ENCODE measurements at regions not wholly inside any gene's neighbourhood (a gene's known extent, or its start where the extent isn't known, plus 50 kb on each side); places are given as distances from the start of the nearest gene placed in this dataset.

DNA sequence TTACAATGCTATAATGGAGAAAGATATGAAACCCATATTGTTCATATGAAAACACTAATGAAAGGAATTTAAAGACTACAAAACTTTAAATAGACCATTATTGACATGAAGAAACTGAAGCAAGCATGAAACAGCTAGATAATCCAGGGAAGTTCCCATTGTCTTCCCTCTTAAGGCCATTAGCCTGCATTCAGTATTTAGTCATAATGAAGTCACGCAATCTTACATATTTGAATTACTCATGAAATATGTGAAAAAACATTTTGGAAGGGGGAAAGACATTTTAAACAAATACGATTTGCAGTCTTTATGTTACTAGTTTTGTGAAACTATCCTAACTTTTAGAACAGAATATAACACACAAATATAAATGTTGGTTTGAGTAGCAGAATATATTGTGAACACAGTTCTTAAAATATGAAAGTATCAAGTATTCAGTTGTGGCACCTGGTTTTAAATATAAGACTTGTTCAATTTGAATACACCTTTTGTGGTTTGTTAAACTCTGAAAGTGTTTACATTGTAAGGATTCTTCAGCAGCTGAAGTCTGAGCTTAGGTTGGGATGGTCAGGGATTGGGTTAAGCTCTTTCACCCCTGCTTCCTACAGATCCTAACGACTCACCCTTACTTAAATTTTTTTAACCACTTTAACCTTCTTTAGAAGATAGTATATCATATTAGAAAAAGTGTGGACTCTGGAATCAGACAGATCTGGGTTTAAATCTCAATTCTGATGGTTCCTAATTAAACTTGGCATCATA is 500.3 kb upstream of the TENM4 start:
- H3K36me3 ChIP-seq (ENCODE audit: control insufficient read depth, low read depth, low read length), result no peaks in the 10 kb centered on the region
- H3K9me3 ChIP-seq (ENCODE audit: control insufficient read depth, low read depth, low read length), result no peaks in the 10 kb centered on the region
- H3K27ac ChIP-seq (ENCODE audit: low read length), result no peak overlapping the region
- no peaks in the 10 kb centered on the region for H3K27me3 ChIP-seq (ENCODE audit: control insufficient read depth, insufficient read depth, low read length)
- H3K9ac ChIP-seq (ENCODE audit: low read length), result no peak overlapping the region
- H3K4me1 ChIP-seq (ENCODE audit: control insufficient read depth, low read depth, low read length), result peaks cover 5% of the 10 kb centered on the region
- no peak overlapping the region for H3K4me3 ChIP-seq (ENCODE audit: low read length)

DNA sequence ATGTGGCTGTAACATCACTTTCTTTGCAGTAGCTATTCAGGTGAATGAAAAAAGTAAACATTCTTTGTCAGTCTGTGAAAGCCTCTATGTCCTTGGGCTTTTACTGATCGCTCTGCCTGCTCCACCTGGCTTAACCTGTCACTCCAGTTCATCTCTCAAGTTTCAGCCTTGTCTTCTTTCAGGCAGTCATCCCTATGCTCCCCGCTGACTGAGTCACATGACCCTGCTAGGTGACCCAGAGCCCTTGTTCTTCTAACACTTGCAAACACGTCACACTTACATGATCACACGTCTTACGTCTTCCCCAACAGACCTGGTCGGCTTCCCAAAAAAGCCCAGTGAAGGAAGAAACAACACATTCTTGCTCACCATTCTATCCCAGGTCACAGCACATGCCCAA is 499.3 kb upstream of the TENM4 start:
- Histone ChIP-seq H3K4me3 (ENCODE audit: low read length) (no peak overlapping the region), H3K27me3 (ENCODE audit: control insufficient read depth, insufficient read depth, low read length) (no peaks in the 10 kb centered on the region), H3K9me3 (ENCODE audit: control insufficient read depth, low read depth, low read length) (no peaks in the 10 kb centered on the region), H3K4me1 (ENCODE audit: control insufficient read depth, low read depth, low read length) (peaks cover 5% of the 10 kb centered on the region), H3K36me3 (ENCODE audit: control insufficient read depth, low read depth, low read length) (no peaks in the 10 kb centered on the region), H3K9ac (ENCODE audit: low read length) (no peak overlapping the region), H3K27ac (ENCODE audit: low read length) (no peak overlapping the region)

DNA sequence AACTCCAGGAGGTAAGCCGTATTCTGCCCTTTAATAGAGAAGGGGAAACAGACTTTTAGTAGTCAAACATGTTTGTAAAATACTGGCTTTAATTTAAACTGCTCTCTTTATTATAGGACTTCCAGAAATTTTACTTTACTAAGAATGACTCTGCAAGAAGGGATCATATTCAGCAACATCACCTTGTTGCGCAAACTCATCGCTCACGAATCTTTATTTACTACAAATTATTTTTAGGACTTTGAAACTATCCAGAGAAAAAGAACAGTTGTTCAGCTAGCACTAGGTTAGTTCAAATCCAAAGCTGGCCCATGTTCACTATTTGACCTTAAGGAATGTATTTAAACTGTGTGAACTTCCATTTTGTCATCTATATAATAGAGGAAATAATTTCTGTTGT is 498.3 kb upstream of the TENM4 start:
- Histone ChIP-seq H3K27me3 (ENCODE audit: control insufficient read depth, insufficient read depth, low read length) (no peaks in the 10 kb centered on the region), H3K9me3 (ENCODE audit: control insufficient read depth, low read depth, low read length) (no peaks in the 10 kb centered on the region), H3K4me1 (ENCODE audit: control insufficient read depth, low read depth, low read length) (peaks cover 5% of the 10 kb centered on the region), H3K9ac (ENCODE audit: low read length) (no peak overlapping the region), H3K36me3 (ENCODE audit: control insufficient read depth, low read depth, low read length) (no peaks in the 10 kb centered on the region), H3K4me3 (ENCODE audit: low read length) (no peak overlapping the region), H3K27ac (ENCODE audit: low read length) (no peak overlapping the region)

DNA sequence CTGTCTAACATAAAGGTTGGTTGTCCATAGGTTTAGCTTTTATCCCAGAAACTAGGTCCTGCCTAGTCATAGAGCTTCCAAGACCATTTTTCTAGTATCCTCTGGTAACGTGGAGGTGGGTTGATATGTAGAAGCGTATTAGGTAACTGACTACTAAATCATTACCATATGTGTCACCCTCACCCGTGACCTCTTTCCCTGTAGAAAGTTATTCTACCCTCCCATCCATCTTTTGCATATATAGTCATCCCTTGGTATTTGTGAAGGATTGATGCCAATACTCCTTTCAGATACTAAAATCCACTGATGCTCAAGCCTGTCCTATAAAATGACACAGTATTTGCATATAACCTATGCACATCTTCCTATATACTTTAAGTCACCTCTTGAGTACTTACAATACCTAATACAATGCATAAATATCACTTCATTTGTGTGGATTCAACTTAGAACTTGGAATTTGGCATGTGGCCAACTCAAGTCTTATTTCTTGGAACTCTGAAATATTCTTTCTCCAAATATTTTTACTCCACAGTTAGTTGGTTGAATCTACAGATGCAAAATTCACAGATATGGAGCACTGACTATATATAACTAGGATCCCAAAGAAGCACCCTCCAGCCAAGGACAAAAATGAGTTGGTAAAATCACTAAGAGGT is 497.0 kb upstream of the TENM4 start:
- Histone ChIP-seq H3K9me3 (ENCODE audit: control insufficient read depth, low read depth, low read length) (no peaks in the 10 kb centered on the region), H3K4me1 (ENCODE audit: control insufficient read depth, low read depth, low read length) (peaks cover 5% of the 10 kb centered on the region), H3K4me3 (ENCODE audit: low read length) (no peak overlapping the region), H3K36me3 (ENCODE audit: control insufficient read depth, low read depth, low read length) (no peaks in the 10 kb centered on the region), H3K27me3 (ENCODE audit: control insufficient read depth, insufficient read depth, low read length) (no peaks in the 10 kb centered on the region), H3K27ac (ENCODE audit: low read length) (no peak overlapping the region), H3K9ac (ENCODE audit: low read length) (no peak overlapping the region)

DNA sequence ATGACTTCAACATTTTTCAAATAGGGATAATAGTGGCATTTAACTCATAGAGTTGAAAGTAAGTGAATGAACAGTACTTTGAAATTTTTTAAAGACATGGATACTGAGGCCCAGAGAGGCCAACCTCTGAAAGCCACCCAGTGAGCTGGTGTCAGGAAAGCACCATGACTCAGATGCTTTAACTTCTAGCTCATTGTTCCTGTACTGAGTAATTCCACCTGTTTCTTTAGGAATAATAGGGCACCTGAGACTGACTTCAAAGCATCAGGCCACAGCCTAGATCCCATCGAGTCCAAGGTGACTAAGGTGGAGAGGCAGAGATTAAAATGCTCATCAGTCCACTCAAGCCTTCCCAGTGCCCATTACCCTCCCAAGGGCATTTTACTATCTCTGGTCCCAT is 491.8 kb upstream of the TENM4 start:
- Histone ChIP-seq H3K9ac (ENCODE audit: low read length) (no peak overlapping the region), H3K4me3 (ENCODE audit: low read length) (no peak overlapping the region), H3K36me3 (ENCODE audit: control insufficient read depth, low read depth, low read length) (no peaks in the 10 kb centered on the region), H3K4me1 (ENCODE audit: control insufficient read depth, low read depth, low read length) (no peaks in the 10 kb centered on the region), H3K9me3 (ENCODE audit: control insufficient read depth, low read depth, low read length) (no peaks in the 10 kb centered on the region), H3K27ac (ENCODE audit: low read length) (no peak overlapping the region), H3K27me3 (ENCODE audit: control insufficient read depth, insufficient read depth, low read length) (no peaks in the 10 kb centered on the region)

DNA sequence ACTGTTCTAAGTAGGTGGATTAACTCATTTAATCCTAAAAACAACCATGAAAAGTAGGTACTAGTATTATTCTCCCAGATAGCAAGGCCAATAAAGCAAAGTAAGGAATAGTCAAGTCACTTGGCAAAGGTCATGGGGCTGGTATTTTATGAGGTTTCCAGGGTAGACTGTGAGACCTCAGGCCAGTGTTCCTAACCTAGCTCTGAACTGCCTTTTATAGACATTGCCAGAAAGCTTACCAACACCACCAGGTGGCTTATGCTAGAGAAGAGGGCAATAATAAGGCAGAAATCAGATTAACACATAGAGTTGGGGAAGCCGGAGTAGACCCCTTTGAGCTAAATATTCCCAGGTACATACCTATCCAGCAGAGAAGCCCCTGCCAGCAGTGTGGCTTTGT is 490.9 kb upstream of the TENM4 start:
- no peak overlapping the region for H3K4me3 ChIP-seq (ENCODE audit: low read length)
- no peak overlapping the region for H3K9ac ChIP-seq (ENCODE audit: low read length)
- H3K4me1 ChIP-seq (ENCODE audit: control insufficient read depth, low read depth, low read length), result no peaks in the 10 kb centered on the region
- no peak overlapping the region for H3K27ac ChIP-seq (ENCODE audit: low read length)
- no peaks in the 10 kb centered on the region for H3K9me3 ChIP-seq (ENCODE audit: control insufficient read depth, low read depth, low read length)
- no peaks in the 10 kb centered on the region for H3K36me3 ChIP-seq (ENCODE audit: control insufficient read depth, low read depth, low read length)
- H3K27me3 ChIP-seq (ENCODE audit: control insufficient read depth, insufficient read depth, low read length), result no peaks in the 10 kb centered on the region

DNA sequence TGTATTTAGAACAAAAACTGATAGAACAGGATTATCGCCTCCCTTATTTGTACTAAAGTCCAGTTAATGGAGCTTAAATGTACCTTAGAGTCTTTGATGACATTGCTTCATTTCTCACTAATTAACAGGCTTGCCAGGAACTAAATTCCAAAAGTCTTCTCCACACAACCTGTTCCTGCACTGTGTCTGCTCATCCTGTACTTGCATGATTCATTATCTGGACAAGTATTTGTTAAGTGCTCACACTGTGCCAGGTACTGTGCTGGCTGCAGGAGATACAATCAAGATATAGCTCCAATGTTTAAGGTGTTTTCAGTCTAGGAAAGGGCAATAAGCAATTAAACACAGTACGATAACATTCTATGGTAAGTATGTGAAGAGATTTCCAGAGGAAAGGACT is 485.9 kb upstream of the TENM4 start:
- Histone ChIP-seq H3K4me3 (ENCODE audit: low read length) (no peak overlapping the region), H3K36me3 (ENCODE audit: control insufficient read depth, low read depth, low read length) (no peaks in the 10 kb centered on the region), H3K9ac (ENCODE audit: low read length) (no peak overlapping the region), H3K9me3 (ENCODE audit: control insufficient read depth, low read depth, low read length) (no peaks in the 10 kb centered on the region), H3K4me1 (ENCODE audit: control insufficient read depth, low read depth, low read length) (no peaks in the 10 kb centered on the region), H3K27ac (ENCODE audit: low read length) (no peak overlapping the region), H3K27me3 (ENCODE audit: control insufficient read depth, insufficient read depth, low read length) (no peaks in the 10 kb centered on the region)

DNA sequence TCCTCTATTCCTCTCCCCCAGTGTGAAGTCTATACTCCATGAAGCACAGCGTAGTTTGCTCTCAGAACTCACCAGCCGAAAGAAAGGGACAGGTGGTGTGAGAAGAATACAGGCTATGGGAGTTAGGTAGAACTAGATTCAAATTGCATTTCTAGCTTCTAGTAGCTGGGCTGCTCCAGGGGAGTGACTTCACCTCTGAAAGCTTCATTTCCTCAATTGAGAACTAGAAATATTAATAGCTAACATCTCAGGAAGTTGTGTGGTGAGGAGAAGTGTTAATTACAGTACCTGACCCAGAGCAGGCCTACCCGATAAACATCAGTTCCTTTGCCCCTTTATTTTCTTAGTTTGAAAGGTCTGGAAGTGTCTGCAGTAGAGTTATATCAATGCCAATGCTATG is 484.7 kb upstream of the TENM4 start:
- Histone ChIP-seq H3K4me1 (ENCODE audit: control insufficient read depth, low read depth, low read length) (no peaks in the 10 kb centered on the region), H3K27me3 (ENCODE audit: control insufficient read depth, insufficient read depth, low read length) (no peaks in the 10 kb centered on the region), H3K4me3 (ENCODE audit: low read length) (no peak overlapping the region), H3K9ac (ENCODE audit: low read length) (no peak overlapping the region), H3K9me3 (ENCODE audit: control insufficient read depth, low read depth, low read length) (no peaks in the 10 kb centered on the region), H3K36me3 (ENCODE audit: control insufficient read depth, low read depth, low read length) (no peaks in the 10 kb centered on the region), H3K27ac (ENCODE audit: low read length) (no peak overlapping the region)

DNA sequence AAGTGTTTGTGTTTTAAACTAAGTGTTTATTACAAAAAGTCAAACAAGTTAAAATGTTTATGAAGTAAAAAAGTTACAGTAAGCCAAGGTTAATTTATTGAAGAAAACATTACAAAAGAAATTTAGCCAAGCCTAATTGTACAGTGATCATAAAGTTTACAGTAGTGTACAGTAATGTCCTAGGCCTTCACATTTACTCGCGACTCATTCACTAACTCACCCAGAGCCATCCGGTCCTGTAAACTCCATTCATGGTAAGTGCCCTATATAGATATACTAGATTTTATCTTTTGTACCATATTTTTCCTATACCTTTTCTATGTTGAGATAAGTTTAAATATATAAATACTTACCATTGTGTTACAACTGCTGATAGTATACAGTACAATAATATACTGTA is 481.8 kb upstream of the TENM4 start:
- Histone ChIP-seq H3K27ac (ENCODE audit: low read length) (no peak overlapping the region), H3K9ac (ENCODE audit: low read length) (no peak overlapping the region), H3K27me3 (ENCODE audit: control insufficient read depth, insufficient read depth, low read length) (no peaks in the 10 kb centered on the region), H3K4me1 (ENCODE audit: control insufficient read depth, low read depth, low read length) (no peaks in the 10 kb centered on the region), H3K4me3 (ENCODE audit: low read length) (no peak overlapping the region), H3K9me3 (ENCODE audit: control insufficient read depth, low read depth, low read length) (no peaks in the 10 kb centered on the region), H3K36me3 (ENCODE audit: control insufficient read depth, low read depth, low read length) (no peaks in the 10 kb centered on the region)

DNA sequence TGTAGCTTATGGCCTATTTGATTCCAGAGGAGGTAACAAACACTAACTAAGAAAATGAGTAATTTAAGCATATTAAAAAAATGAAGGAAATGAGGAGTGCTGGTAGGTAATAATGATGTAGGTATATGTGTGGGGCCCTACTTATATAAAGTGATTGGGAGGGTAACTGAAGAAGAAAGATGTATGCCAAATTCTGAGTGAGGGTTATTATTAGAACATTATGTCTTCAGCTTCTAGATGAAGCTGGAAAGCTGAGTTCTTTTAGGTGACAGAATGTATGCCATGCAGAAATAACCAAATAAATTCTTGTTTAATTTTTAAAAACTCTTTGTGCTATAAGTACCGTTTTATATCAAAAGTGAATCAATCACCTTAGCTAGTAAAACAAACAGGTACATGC is 479.6 kb upstream of the TENM4 start:
- Histone ChIP-seq H3K4me1 (ENCODE audit: control insufficient read depth, low read depth, low read length) (no peaks in the 10 kb centered on the region), H3K9me3 (ENCODE audit: control insufficient read depth, low read depth, low read length) (no peaks in the 10 kb centered on the region), H3K9ac (ENCODE audit: low read length) (no peak overlapping the region), H3K27me3 (ENCODE audit: control insufficient read depth, insufficient read depth, low read length) (no peaks in the 10 kb centered on the region), H3K36me3 (ENCODE audit: control insufficient read depth, low read depth, low read length) (no peaks in the 10 kb centered on the region), H3K27ac (ENCODE audit: low read length) (no peak overlapping the region), H3K4me3 (ENCODE audit: low read length) (no peak overlapping the region)

DNA sequence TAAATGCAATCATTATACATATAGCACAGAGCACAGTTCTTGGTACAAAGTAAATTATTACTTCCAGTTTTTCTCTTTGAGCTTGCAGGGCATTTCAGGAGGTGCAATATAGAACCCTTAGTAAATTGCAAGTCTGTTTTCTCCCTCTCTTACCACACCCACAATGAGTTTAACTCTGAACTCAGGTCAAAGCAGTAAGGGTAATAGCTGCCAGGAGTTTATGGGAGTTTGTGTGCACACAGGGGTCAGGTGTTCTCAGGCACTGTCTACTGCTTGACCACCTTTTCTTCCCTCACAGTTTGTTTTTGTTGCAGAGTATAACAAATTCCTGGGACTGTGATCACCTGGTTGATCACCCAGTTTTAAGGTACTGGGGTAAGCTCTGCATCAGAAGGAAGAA is 478.5 kb upstream of the TENM4 start:
- Histone ChIP-seq H3K27me3 (ENCODE audit: control insufficient read depth, insufficient read depth, low read length) (no peaks in the 10 kb centered on the region), H3K27ac (ENCODE audit: low read length) (no peak overlapping the region), H3K4me1 (ENCODE audit: control insufficient read depth, low read depth, low read length) (no peaks in the 10 kb centered on the region), H3K9me3 (ENCODE audit: control insufficient read depth, low read depth, low read length) (no peaks in the 10 kb centered on the region), H3K9ac (ENCODE audit: low read length) (no peak overlapping the region), H3K4me3 (ENCODE audit: low read length) (no peak overlapping the region), H3K36me3 (ENCODE audit: control insufficient read depth, low read depth, low read length) (no peaks in the 10 kb centered on the region)

DNA sequence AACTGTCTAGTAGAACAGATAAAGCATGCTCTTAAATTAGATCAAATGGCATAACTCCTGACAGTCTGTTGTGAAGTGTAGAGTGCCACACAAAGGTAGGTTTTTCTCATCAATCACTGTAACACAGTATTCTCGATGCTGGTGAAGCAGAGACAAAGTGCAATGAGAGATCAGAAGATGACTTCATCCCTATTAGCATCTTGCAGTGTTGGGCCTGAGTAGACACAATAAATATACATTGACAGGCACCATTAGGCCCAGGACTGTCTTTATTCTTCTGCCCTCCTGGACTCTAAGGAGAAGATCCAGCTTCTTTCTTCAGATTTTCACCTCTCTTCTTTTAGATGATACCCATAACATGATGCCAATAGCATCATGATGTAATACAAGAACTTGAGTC is 478.0 kb upstream of the TENM4 start:
- Histone ChIP-seq H3K4me3 (ENCODE audit: low read length) (no peak overlapping the region), H3K9me3 (ENCODE audit: control insufficient read depth, low read depth, low read length) (no peaks in the 10 kb centered on the region), H3K9ac (ENCODE audit: low read length) (no peak overlapping the region), H3K27me3 (ENCODE audit: control insufficient read depth, insufficient read depth, low read length) (no peaks in the 10 kb centered on the region), H3K36me3 (ENCODE audit: control insufficient read depth, low read depth, low read length) (no peaks in the 10 kb centered on the region), H3K27ac (ENCODE audit: low read length) (no peak overlapping the region), H3K4me1 (ENCODE audit: control insufficient read depth, low read depth, low read length) (no peaks in the 10 kb centered on the region)
